ENCODE measurements at regions not wholly inside any gene's neighbourhood (a gene's known extent, or its start where the extent isn't known, plus 50 kb on each side); places are given as distances from the start of the nearest gene placed in this dataset.
"Not testable (repeated sequence)": the region's sequence is repeated elsewhere in the genome, so short reads cannot be mapped to it uniquely, and the experiment has no call there.

DNA sequence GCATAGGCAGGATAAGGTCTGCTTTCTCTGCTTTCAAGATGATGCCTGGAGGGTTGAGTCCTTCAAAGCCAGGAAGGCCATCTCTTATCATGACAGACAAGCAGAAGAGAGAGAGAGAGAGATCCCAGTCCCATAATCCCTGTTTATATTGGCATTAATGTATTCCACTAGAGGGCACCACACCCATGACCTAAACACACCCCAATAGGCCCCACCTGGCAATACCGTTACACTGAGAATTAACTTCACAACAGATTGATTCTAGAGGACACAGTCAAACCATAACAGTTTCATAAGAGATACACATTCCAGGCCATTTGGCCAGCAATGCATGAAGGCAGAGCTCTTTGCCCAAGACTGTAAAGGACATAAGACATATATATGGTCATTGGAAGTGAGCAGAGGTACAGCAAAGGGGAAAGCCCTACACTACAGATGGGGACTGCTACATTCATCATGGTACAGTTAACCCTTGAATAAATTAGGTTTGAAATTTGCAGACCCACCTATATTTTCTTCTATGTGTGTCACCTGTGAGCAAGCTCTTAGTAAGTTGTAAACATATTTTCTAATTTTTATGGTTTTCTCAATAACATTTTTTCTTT lies 1516.1 kb downstream of the RPIA start:
- Histone ChIP-seq H3K9me3 (no peaks in the 10 kb centered on the region), H3K27ac (no peak overlapping the region), H3K4me3 (no peak overlapping the region), H3K27me3 (no peaks in the 10 kb centered on the region), H3K36me3 (no peaks in the 10 kb centered on the region), H3K4me1 (no peaks in the 10 kb centered on the region)
- TF ChIP-seq POLR2A (IDR thresholded peaks at IDR 0.05) (no peak), POLR2AphosphoS5 (IDR thresholded peaks at IDR 0.05) (no peak)
- TF ChIP-seq, protein P1, sequence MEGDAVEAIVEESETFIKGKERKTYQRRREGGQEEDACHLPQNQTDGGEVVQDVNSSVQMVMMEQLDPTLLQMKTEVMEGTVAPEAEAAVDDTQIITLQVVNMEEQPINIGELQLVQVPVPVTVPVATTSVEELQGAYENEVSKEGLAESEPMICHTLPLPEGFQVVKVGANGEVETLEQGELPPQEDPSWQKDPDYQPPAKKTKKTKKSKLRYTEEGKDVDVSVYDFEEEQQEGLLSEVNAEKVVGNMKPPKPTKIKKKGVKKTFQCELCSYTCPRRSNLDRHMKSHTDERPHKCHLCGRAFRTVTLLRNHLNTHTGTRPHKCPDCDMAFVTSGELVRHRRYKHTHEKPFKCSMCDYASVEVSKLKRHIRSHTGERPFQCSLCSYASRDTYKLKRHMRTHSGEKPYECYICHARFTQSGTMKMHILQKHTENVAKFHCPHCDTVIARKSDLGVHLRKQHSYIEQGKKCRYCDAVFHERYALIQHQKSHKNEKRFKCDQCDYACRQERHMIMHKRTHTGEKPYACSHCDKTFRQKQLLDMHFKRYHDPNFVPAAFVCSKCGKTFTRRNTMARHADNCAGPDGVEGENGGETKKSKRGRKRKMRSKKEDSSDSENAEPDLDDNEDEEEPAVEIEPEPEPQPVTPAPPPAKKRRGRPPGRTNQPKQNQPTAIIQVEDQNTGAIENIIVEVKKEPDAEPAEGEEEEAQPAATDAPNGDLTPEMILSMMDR (IDR thresholded peaks at IDR 0.05) = no peak
- DNase-seq (ENCODE audit: low spot score in 2 of 2) = no peak
- intact Hi-C loops (cut with DNase I; ENCODE audit: low total_unique reads) = no loop called here

DNA sequence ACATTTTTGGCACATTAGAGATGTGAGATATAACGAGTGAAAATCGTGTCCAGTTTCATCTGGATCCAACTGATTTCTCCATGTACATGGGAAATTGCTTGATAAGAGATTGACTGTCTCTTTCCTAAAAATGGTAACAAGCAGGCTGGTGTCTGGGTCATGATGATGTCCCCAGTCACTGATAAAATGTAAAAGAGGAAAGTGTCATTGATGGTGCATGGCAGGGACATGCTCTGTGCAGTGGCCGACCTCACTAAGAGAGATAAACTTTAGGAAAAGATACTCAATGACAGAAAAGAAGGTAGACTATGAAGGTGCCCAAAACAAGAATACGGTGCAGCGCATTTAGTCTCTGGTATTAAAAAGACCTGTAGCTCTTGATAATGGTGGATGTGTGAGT lies 1517.5 kb downstream of the RPIA start:
- intact Hi-C loops (cut with DNase I; ENCODE audit: low total_unique reads) = no loop called here
- Histone ChIP-seq H3K36me3 (no peaks in the 10 kb centered on the region), H3K9me3 (no peaks in the 10 kb centered on the region), H3K4me3 (no peak overlapping the region), H3K27me3 (no peaks in the 10 kb centered on the region), H3K27ac (no peak overlapping the region), H3K4me1 (no peaks in the 10 kb centered on the region)
- TF ChIP-seq POLR2AphosphoS5 (IDR thresholded peaks at IDR 0.05) = no peak
- TF ChIP-seq, protein P1 (IDR thresholded peaks at IDR 0.05) = no peak
- TF ChIP-seq POLR2A (IDR thresholded peaks at IDR 0.05) = no peak
- DNase-seq (ENCODE audit: low spot score in 2 of 2) = no peak

DNA sequence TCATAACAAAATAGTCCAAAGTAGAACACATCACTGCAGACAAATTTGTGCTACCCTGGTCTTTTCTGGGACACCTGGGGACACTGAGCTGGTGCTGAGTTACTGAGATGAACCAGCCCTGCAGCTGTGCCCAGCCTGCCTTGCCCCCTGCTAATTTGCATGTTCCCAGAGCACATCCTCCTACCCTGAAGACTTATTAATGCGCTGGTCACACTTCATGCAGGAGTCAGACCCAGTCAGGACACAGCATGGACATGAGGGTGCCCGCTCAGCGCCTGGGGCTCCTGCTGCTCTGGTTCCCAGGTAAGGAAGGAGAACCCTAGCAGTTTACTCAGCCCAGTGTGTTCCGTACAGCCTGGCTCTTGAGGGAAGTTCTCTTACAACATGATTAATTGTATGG lies 1518.3 kb downstream of the RPIA start:
- TF ChIP-seq, protein P1 (IDR thresholded peaks at IDR 0.05) = no peak
- no peak for TF ChIP-seq POLR2A (IDR thresholded peaks at IDR 0.05)
- no peak for TF ChIP-seq POLR2AphosphoS5 (IDR thresholded peaks at IDR 0.05)
- H3K9me3 ChIP-seq = no peaks in the 10 kb centered on the region
- H3K4me3 ChIP-seq = no peak overlapping the region
- no peaks in the 10 kb centered on the region for H3K4me1 ChIP-seq
- no peaks in the 10 kb centered on the region for H3K36me3 ChIP-seq
- intact Hi-C loops (cut with DNase I; ENCODE audit: low total_unique reads) = no loop called here
- H3K27me3 ChIP-seq = no peaks in the 10 kb centered on the region
- no peak for DNase-seq (ENCODE audit: low spot score in 2 of 2)
- H3K27ac ChIP-seq = no peak overlapping the region

DNA sequence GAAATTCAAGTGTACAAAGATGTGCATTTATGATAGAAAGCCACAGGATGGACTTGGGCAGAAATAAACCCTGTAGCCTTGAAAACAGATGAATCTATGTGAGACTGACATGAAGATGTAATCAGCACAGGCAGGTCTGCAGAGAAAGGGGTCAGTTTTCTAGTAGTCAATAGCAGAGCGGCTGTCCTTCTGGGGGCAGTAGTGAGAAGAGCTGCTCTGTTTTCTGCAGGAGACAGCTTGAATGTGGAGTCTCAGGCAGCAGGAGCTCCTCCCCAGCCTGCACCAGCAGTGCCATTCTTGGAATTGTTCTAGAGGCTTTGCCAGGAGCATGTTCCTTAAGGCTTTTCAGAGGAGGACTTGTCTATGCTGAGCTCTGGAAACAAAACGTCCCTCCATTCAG lies 1524.4 kb downstream of the RPIA start:
- H3K27ac ChIP-seq; H3K36me3 ChIP-seq; H3K9me3 ChIP-seq; intact Hi-C loops (cut with DNase I; ENCODE audit: low total_unique reads); H3K4me1 ChIP-seq; H3K4me3 ChIP-seq; DNase-seq (ENCODE audit: low spot score in 2 of 2); H3K27me3 ChIP-seq: not testable (repeated sequence)

DNA sequence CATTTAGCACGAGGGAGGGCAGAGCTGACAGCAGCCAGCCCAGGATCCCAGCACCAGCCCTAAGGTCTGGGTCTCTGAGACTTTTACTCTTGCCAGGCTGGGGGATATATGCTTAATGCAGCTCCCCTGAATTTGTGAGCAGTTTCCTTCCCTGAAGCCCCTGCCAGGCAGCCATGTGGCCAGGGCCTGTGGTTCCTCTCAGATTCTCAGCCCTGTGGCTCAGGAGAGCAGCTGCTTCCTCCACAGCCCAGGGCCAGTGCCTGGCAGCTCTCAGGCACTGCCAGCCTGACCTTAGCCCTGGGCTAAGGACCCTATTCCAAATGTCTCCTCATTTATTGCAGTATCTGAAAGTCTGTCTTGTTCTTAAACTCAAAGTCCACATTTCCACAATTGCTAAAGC lies 1525.3 kb downstream of the RPIA start:
- DNase-seq (ENCODE audit: low spot score in 2 of 2); H3K4me3 ChIP-seq; H3K27ac ChIP-seq; H3K27me3 ChIP-seq; H3K36me3 ChIP-seq; H3K9me3 ChIP-seq; intact Hi-C loops (cut with DNase I; ENCODE audit: low total_unique reads); H3K4me1 ChIP-seq: not testable (repeated sequence)

DNA sequence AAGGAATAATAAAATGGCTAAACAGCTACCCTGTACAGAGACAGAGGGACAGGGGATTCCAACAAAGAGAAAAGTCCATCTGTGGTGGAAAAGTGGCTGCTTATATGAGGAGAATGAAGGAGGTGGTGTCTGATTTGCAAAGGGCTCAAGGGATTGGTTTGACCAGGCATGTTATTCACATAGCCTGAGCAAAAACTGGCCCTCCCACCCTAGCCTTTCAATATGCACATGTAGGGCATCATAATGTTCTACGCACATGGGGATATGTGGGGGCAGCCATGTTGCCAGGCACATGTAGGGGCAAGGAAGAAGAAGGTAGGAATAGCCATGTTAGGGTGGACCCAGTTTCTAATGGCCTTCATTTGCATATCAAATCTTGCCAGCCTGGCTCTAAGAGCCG lies 1527.1 kb downstream of the RPIA start:
- DNase-seq (ENCODE audit: low spot score in 2 of 2); H3K27ac ChIP-seq; intact Hi-C loops (cut with DNase I; ENCODE audit: low total_unique reads); H3K9me3 ChIP-seq; H3K4me3 ChIP-seq; H3K27me3 ChIP-seq; H3K36me3 ChIP-seq; H3K4me1 ChIP-seq: not testable (repeated sequence)

DNA sequence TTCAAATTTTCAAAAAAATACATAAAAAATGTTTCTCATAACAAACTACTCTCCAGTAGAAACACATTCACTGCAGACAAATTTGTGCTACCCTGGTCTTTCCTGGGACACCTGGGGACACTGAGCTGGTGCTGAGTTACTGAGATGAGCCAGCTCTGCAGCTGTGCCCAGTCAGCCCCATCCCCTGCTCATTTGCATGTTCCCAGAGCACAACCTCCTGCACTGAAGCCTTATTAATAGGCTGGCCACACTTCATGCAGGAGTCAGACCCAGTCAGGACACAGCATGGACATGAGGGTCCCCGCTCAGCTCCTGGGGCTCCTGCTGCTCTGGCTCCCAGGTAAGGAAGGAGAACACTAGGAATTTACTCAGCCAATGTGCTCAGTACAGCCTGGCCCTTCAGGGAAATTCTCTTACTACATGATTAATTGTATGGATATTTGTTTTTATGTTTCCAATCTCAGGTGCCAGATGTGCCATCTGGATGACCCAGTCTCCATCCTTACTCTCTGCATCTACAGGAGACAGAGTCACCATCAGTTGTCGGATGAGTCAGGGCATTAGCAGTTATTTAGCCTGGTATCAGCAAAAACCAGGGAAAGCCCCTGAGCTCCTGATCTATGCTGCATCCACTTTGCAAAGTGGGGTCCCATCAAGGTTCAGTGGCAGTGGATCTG lies 1529.3 kb downstream of the RPIA start:
- H3K9me3 ChIP-seq; H3K27me3 ChIP-seq; intact Hi-C loops (cut with DNase I; ENCODE audit: low total_unique reads); DNase-seq (ENCODE audit: low spot score in 2 of 2); H3K36me3 ChIP-seq; H3K4me3 ChIP-seq; H3K4me1 ChIP-seq; H3K27ac ChIP-seq: not testable (repeated sequence)
